ENCODE measurements at regions not wholly inside any gene's neighbourhood (a gene's known extent, or its start where the extent isn't known, plus 50 kb on each side); places are given as distances from the start of the nearest gene placed in this dataset.

GRCh38 chr13:105773863-105774538, 761.5 kb downstream of the EFNB2 start:
- DNase-seq (ENCODE audit: low spot score), result no peak
- no peak overlapping the region for H3K4me3 Mint-ChIP-seq
- no peaks in the 10 kb centered on the region for H4K20me1 ChIP-seq (replicated peaks; ENCODE audit: insufficient read depth)

More at GRCh38 chr13:105773863-105774538, 761.5 kb downstream of the EFNB2 start:
- no peak overlapping the region for H3K27ac ChIP-seq (ENCODE audit: low read depth)
- no peak for ATAC-seq
- no peaks in the 10 kb centered on the region for H3K36me3 Mint-ChIP-seq (ENCODE audit: low read depth)
- H3K27me3 Mint-ChIP-seq (ENCODE audit: insufficient read depth, low read depth, poor library complexity), result no peaks in the 10 kb centered on the region
- H3K79me2 ChIP-seq (replicated peaks; ENCODE audit: insufficient read depth), result no peaks in the 10 kb centered on the region
- no peak for TF ChIP-seq ETS1 (IDR thresholded peaks at IDR 0.05)
- TF ChIP-seq STAT1 (IDR thresholded peaks at IDR 0.05; ENCODE audit: unreplicated experiment), result no peak
- TF ChIP-seq POLR2AphosphoS5 (IDR thresholded peaks at IDR 0.05; ENCODE audit: low read depth), result no peak
- no peak for TF ChIP-seq EZH2 (IDR thresholded peaks at IDR 0.05; ENCODE audit: low read depth, unreplicated experiment)
- no peak for TF ChIP-seq CTCF (conservative IDR thresholded peaks at IDR 0.05; ENCODE audit: low read depth in 2 of 2)
- no peak for TF ChIP-seq CREB1 (CRISPR knock-in tag; IDR thresholded peaks at IDR 0.05; ENCODE audit: low read depth)
- no peak for TF ChIP-seq NANOG (IDR thresholded peaks at IDR 0.05; ENCODE audit: borderline replicate concordance)
- TF ChIP-seq ZNF462 (CRISPR knock-in tag; IDR thresholded peaks at IDR 0.05), result no peak
- no peak for TF ChIP-seq ZNF331 (CRISPR knock-in tag; IDR thresholded peaks at IDR 0.05; ENCODE audit: low read depth)
- TF ChIP-seq JUNB (IDR thresholded peaks at IDR 0.05; ENCODE audit: unreplicated experiment), result no peak
- no peaks in the 10 kb centered on the region for H3F3A ChIP-seq (replicated peaks; ENCODE audit: low read depth)
- H3K4me1 ChIP-seq (ENCODE audit: insufficient read depth), result peaks cover 14% of the 10 kb centered on the region
- peaks cover 27% of the 10 kb centered on the region for H3K4me1 Mint-ChIP-seq
- H3K9me3 Mint-ChIP-seq, result no peaks in the 10 kb centered on the region
- H3K4me2 ChIP-seq, result no peak overlapping the region
- H3K4me3 ChIP-seq, result no peak overlapping the region
- H2AFZ ChIP-seq, result no peak overlapping the region; the same call in 1 of the 2 replicates
- H3K27ac Mint-ChIP-seq, result no peak overlapping the region
- H3K9me2 ChIP-seq (ENCODE audit: insufficient read depth), result no peaks in the 10 kb centered on the region
- no peaks in the 10 kb centered on the region for H3K27me3 ChIP-seq (ENCODE audit: insufficient read depth)
- H3K36me3 ChIP-seq (ENCODE audit: insufficient read depth), result no peaks in the 10 kb centered on the region

All from GM23338 (cell line).